GM21786 (cell line): ENCODE measurements at regions not wholly inside any gene's neighbourhood (a gene's known extent, or its start where the extent isn't known, plus 50 kb on each side); places are given as distances from the start of the nearest gene placed in this dataset.
"Not testable (repeated sequence)": the region's sequence is repeated elsewhere in the genome, so short reads cannot be mapped to it uniquely, and the experiment has no call there.

Experiments used
- ATAC-seq: cut with Tn5 transposase; IDR thresholded peaks from one replicate; pipeline ENCODE4 v1.9.1; 2021; ENCODE audit not compliant: unreplicated experiment

DNA sequence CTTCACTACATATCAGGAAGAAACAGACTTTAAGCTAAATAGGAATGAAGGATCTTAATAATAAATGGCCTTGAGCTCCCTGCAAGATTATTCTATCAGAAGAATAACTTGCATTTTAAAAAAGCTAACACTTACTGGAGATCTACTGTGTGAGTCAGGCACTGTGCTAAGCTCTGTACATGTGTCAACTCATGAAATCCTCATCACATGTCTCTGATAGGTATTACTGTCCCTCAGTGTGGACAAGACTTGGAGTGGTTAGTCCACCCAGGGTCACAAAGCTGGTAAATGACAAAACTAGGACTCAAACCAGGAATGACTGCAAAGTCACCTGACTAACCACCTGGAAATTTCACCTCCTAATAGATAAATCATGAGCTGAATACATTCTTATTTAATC, 57.1 kb upstream of the KCTD7 start:
- no peak for ATAC-seq

DNA sequence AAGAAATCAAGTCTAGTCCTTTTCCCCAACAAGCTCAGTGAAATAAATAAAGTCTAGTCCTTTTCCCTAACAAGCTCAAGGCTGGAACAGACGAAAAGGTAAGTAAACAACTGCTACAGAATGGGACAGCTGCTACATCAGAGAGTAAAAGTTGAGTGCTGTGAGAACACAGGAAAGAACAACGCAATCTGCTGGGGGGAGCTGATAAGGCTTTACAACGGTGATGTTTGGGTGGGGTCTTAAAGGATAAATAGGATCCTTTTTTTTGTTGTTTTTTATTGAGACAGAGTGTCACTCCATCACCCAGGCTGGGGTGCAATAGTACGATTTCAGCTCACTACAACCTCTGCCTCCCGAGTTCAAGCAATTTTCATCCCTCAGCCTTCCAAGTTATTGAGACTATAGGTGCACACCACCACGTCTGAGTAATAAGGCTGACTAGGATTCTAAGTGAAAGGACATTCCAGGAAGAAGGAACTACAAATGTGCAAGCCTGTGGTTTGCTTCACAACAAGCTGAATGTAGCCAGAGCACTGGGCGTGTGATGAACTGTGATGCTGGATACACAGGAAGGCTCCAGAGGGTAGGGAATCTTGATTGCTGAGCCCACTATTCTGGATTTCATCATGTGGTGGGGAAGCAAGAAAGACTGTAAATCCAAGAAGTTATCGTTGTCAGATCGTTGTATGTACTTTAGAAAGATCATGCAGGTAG, 54.7 kb upstream of the KCTD7 start:
- not testable (repeated sequence) for ATAC-seq

DNA sequence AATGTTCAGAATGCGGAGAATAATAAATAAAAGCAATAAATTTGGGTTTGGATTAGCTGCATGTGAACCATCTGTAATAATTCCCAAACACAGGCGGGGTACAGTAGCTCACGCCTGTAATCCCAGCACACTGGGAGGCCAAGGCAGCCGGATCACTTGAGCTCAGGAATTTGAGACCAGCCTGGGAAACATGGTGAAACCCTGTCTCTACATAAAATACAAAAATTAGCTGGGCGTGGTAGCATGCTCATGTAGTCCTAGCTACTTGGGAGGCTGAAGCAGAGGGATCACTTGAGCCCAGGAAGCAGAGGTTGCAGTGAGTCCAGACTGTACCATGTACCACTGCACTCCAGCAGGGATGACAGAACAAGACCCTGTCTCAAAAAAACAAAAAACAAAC, 53.9 kb upstream of the KCTD7 start:
- ATAC-seq: not testable (repeated sequence)

DNA sequence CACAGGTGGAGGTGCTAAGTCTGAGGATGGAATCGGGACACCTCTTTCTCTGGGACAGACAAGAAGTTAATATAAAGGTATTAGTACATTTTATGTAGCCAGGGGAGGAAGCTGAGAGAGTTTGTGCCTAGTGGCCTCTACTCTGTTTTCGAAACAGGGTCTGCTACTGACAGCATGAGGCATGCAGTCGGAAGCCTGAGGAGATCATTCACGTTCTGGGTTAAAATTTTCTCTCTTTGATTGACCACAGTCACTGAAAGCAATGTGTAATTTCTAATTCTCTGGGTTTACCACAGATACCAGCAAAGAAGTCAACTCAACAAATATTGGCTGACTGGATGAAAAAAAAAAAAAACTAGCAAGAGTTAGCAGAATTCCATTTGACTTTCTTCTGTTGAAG, 53.3 kb upstream of the KCTD7 start:
- ATAC-seq: no peak

DNA sequence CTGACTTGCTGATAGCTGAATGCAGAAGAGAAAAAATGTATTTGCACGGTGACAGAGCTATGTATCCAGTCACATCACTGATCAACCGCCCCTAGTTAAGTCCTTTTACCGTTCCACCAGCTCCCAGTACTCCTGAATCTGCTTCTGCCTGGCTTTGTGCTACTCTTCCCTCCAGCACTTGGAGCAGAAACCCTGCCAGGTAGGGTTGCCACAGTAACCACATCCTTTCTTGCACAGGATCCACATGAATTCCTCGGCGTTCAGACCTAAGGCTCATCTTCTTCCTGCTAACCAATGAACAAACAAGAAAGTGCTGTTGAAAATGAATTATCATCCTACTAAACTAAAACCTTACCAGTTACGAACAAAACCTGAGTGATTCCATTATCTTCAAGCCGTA, 52.0 kb upstream of the KCTD7 start:
- ATAC-seq: no peak
